ENCODE measurements at regions not wholly inside any gene's neighbourhood (a gene's known extent, or its start where the extent isn't known, plus 50 kb on each side); places are given as distances from the start of the nearest gene placed in this dataset.

GRCh38 chr13:109393045-109393444 lies 393.3 kb downstream of the IRS2 start:
- Histone ChIP-seq H4K8ac (ENCODE audit: low read depth, low read length) (no peak overlapping the region), H3K18ac (ENCODE audit: low read length) (no peak overlapping the region), H3K4me2 (ENCODE audit: low read length) (no peak overlapping the region), H3K9me3 (ENCODE audit: insufficient read depth, low read depth, low read length) (no peaks in the 10 kb centered on the region), H2AFZ (ENCODE audit: insufficient read depth, low read length, poor library complexity) (no peak overlapping the region), H2BK12ac (ENCODE audit: low read length) (no peak overlapping the region), H3K79me2 (ENCODE audit: control insufficient read depth, insufficient read depth, low read length, poor library complexity) (no peaks in the 10 kb centered on the region), H3K14ac (ENCODE audit: low read length) (no peak overlapping the region), H2BK5ac (ENCODE audit: low read depth, low read length, poor library complexity) (no peak overlapping the region), H4K12ac (ENCODE audit: low read depth, low read length) (no peak overlapping the region), H2BK120ac (ENCODE audit: insufficient read depth, low read length, poor library complexity) (no peak overlapping the region), H3K4ac (ENCODE audit: low read depth, low read length) (no peak overlapping the region), H3K27me3 (ENCODE audit: insufficient read depth, low read length) (no peaks in the 10 kb centered on the region), H4K91ac (ENCODE audit: low read depth, low read length) (no peak overlapping the region), H3K79me1 (ENCODE audit: low read length) (no peaks in the 10 kb centered on the region), H3K4me1 (ENCODE audit: control insufficient read depth in 1 of 2, insufficient read depth in 2 of 2, low read length in 2 of 2) (peaks cover 3 to 6% of the 10 kb centered on the region in 2 experiments), H2AK5ac (ENCODE audit: low read length) (no peak overlapping the region), H3K27ac (ENCODE audit: low read depth, low read length) (no peak overlapping the region), H3K23ac (ENCODE audit: low read length) (no peak overlapping the region), H3K36me3 (ENCODE audit: control insufficient read depth in 1 of 2, insufficient read depth in 2 of 2, low read length in 2 of 2) (no peaks in the 10 kb centered on the region), H3K4me3 (ENCODE audit: low read depth, low read length) (peak overlapping the region; percentile 18), H3K9ac (ENCODE audit: low read length) (no peak overlapping the region)
- no peak for DNase-seq
- WGBS (ENCODE audit: extremely low coverage, insufficient coverage, insufficient read length): no CpG with 5 or more reads among the region's 1 CpG

- no peak overlapping the region for H2BK120ac ChIP-seq (ENCODE audit: insufficient read depth, low read length, poor library complexity)
- H3K79me1 ChIP-seq (ENCODE audit: low read length): no peaks in the 10 kb centered on the region
- no peaks in the 10 kb centered on the region for H3K9me3 ChIP-seq (ENCODE audit: insufficient read depth, low read depth, low read length)
- H3K27me3 ChIP-seq (ENCODE audit: insufficient read depth, low read length): no peaks in the 10 kb centered on the region
- H3K27ac ChIP-seq (ENCODE audit: low read depth, low read length): no peak overlapping the region
- H3K36me3 ChIP-seq (ENCODE audit: control insufficient read depth in 1 of 2, insufficient read depth in 2 of 2, low read length in 2 of 2): no peaks in the 10 kb centered on the region
- no peak overlapping the region for H4K91ac ChIP-seq (ENCODE audit: low read depth, low read length)
- H2BK5ac ChIP-seq (ENCODE audit: low read depth, low read length, poor library complexity): no peak overlapping the region
- no peak overlapping the region for H3K4me3 ChIP-seq (ENCODE audit: low read depth, low read length)
- no peak overlapping the region for H3K23ac ChIP-seq (ENCODE audit: low read length)
- H3K9ac ChIP-seq (ENCODE audit: low read length): no peak overlapping the region
- H3K4me2 ChIP-seq (ENCODE audit: low read length): no peak overlapping the region
- no peak overlapping the region for H3K4ac ChIP-seq (ENCODE audit: low read depth, low read length)
- no CpG with 5 or more reads among the region's 2 CpGs for WGBS (ENCODE audit: extremely low coverage, insufficient coverage, insufficient read length)
- H3K4me1 ChIP-seq (ENCODE audit: control insufficient read depth in 1 of 2, insufficient read depth in 2 of 2, low read length in 2 of 2): peaks cover 3 to 6% of the 10 kb centered on the region in 2 experiments
- no peak overlapping the region for H4K8ac ChIP-seq (ENCODE audit: low read depth, low read length)
- no peak for DNase-seq
- no peak overlapping the region for H4K12ac ChIP-seq (ENCODE audit: low read depth, low read length)
- no peak overlapping the region for H2BK12ac ChIP-seq (ENCODE audit: low read length)
- no peak overlapping the region for H3K14ac ChIP-seq (ENCODE audit: low read length)
- no peak overlapping the region for H2AFZ ChIP-seq (ENCODE audit: insufficient read depth, low read length, poor library complexity)
- H3K79me2 ChIP-seq (ENCODE audit: control insufficient read depth, insufficient read depth, low read length, poor library complexity): no peaks in the 10 kb centered on the region
- H3K18ac ChIP-seq (ENCODE audit: low read length): no peak overlapping the region
- no peak overlapping the region for H2AK5ac ChIP-seq (ENCODE audit: low read length)
Observed at GRCh38 chr13:109390391-109390790, 396.0 kb downstream of the IRS2 start.

- no peak overlapping the region for H2AFZ ChIP-seq (ENCODE audit: insufficient read depth, low read length, poor library complexity)
- no peak overlapping the region for H3K23ac ChIP-seq (ENCODE audit: low read length)
- no peak overlapping the region for H3K4me3 ChIP-seq (ENCODE audit: low read depth, low read length)
- H3K4ac ChIP-seq (ENCODE audit: low read depth, low read length): no peak overlapping the region
- DNase-seq: peak; percentile 22 to 52
- no peak overlapping the region for H4K8ac ChIP-seq (ENCODE audit: low read depth, low read length)
- WGBS (ENCODE audit: extremely low coverage, insufficient coverage, insufficient read length): no CpG with 5 or more reads among the region's 8 CpGs
- H3K36me3 ChIP-seq (ENCODE audit: control insufficient read depth in 1 of 2, insufficient read depth in 2 of 2, low read length in 2 of 2): no peaks in the 10 kb centered on the region
- no peaks in the 10 kb centered on the region for H3K79me1 ChIP-seq (ENCODE audit: low read length)
- H3K79me2 ChIP-seq (ENCODE audit: control insufficient read depth, insufficient read depth, low read length, poor library complexity): no peaks in the 10 kb centered on the region
- H2BK120ac ChIP-seq (ENCODE audit: insufficient read depth, low read length, poor library complexity): no peak overlapping the region
- no peak overlapping the region for H4K12ac ChIP-seq (ENCODE audit: low read depth, low read length)
- no peaks in the 10 kb centered on the region for H3K27me3 ChIP-seq (ENCODE audit: insufficient read depth, low read length)
- H3K9ac ChIP-seq (ENCODE audit: low read length): no peak overlapping the region
- H3K18ac ChIP-seq (ENCODE audit: low read length): no peak overlapping the region
- no peak overlapping the region for H2AK5ac ChIP-seq (ENCODE audit: low read length)
- no peak overlapping the region for H4K91ac ChIP-seq (ENCODE audit: low read depth, low read length)
- no peak overlapping the region for H2BK5ac ChIP-seq (ENCODE audit: low read depth, low read length, poor library complexity)
- H3K27ac ChIP-seq (ENCODE audit: low read depth, low read length): no peak overlapping the region
- no peaks in the 10 kb centered on the region for H3K9me3 ChIP-seq (ENCODE audit: insufficient read depth, low read depth, low read length)
- H3K4me1 ChIP-seq (ENCODE audit: control insufficient read depth in 1 of 2, insufficient read depth in 2 of 2, low read length in 2 of 2): peaks cover 3 to 6% of the 10 kb centered on the region in 2 experiments
- H3K4me2 ChIP-seq (ENCODE audit: low read length): no peak overlapping the region
- H3K14ac ChIP-seq (ENCODE audit: low read length): no peak overlapping the region
- H2BK12ac ChIP-seq (ENCODE audit: low read length): no peak overlapping the region
Observed at GRCh38 chr13:109389892-109390345, 396.5 kb downstream of the IRS2 start.

- Histone ChIP-seq H3K79me1 (ENCODE audit: low read length) (no peaks in the 10 kb centered on the region), H2BK5ac (ENCODE audit: low read depth, low read length, poor library complexity) (no peak overlapping the region), H3K9ac (ENCODE audit: low read length) (no peak overlapping the region), H4K91ac (ENCODE audit: low read depth, low read length) (no peak overlapping the region), H2BK120ac (ENCODE audit: insufficient read depth, low read length, poor library complexity) (no peak overlapping the region), H3K27ac (ENCODE audit: low read depth, low read length) (no peak overlapping the region), H2BK12ac (ENCODE audit: low read length) (no peak overlapping the region), H3K4me3 (ENCODE audit: low read depth, low read length) (no peak overlapping the region), H4K8ac (ENCODE audit: low read depth, low read length) (no peak overlapping the region), H3K23ac (ENCODE audit: low read length) (no peak overlapping the region), H3K4me1 (ENCODE audit: control insufficient read depth in 1 of 2, insufficient read depth in 2 of 2, low read length in 2 of 2) (peaks cover 3% of the 10 kb centered on the region in 2 experiments), H3K27me3 (ENCODE audit: insufficient read depth, low read length) (no peaks in the 10 kb centered on the region), H3K4me2 (ENCODE audit: low read length) (no peak overlapping the region), H3K4ac (ENCODE audit: low read depth, low read length) (no peak overlapping the region), H2AK5ac (ENCODE audit: low read length) (no peak overlapping the region), H2AFZ (ENCODE audit: insufficient read depth, low read length, poor library complexity) (no peak overlapping the region), H3K18ac (ENCODE audit: low read length) (no peak overlapping the region), H4K12ac (ENCODE audit: low read depth, low read length) (no peak overlapping the region), H3K79me2 (ENCODE audit: control insufficient read depth, insufficient read depth, low read length, poor library complexity) (no peaks in the 10 kb centered on the region), H3K9me3 (ENCODE audit: insufficient read depth, low read depth, low read length) (no peaks in the 10 kb centered on the region), H3K14ac (ENCODE audit: low read length) (no peak overlapping the region), H3K36me3 (ENCODE audit: control insufficient read depth in 1 of 2, insufficient read depth in 2 of 2, low read length in 2 of 2) (no peaks in the 10 kb centered on the region)
- WGBS (ENCODE audit: extremely low coverage, insufficient coverage, insufficient read length): no CpG with 5 or more reads among the region's 5 CpGs
- DNase-seq: peak in 1 of 2 donors; percentile 21
Observed at GRCh38 chr13:109389456-109389855, 396.9 kb downstream of the IRS2 start.

Measured in trophoblast cell (in vitro differentiated cells and primary cell).